ENCODE measurements at regions not wholly inside any gene's neighbourhood (a gene's known extent, or its start where the extent isn't known, plus 50 kb on each side); places are given as distances from the start of the nearest gene placed in this dataset.

DNA sequence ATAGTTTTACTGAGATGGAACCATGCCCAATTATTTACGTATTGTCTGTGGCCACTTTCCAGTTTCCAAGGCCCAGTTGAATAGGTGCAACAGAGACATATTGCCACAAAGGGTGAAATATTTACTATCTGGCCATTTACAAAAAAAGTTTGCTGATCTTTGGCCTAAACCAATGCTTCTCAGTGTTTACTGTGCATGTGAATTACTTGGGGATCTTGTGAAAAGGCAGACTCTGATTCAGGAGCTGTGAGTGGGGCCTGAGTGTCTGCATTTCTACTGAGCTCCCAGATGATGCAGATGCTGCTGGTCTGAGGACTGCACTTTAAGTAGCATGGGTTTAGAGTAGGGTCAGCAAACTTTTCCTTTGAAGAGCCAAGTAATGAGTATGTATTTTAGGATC lies 94.1 kb upstream of the PDE5A start:
- no peak for DNase-seq (ENCODE audit: low read depth)
- no peak overlapping the region for H3K4me3 ChIP-seq (ENCODE audit: control insufficient read depth, low read depth, low read length)
- TF ChIP-seq, protein P1, sequence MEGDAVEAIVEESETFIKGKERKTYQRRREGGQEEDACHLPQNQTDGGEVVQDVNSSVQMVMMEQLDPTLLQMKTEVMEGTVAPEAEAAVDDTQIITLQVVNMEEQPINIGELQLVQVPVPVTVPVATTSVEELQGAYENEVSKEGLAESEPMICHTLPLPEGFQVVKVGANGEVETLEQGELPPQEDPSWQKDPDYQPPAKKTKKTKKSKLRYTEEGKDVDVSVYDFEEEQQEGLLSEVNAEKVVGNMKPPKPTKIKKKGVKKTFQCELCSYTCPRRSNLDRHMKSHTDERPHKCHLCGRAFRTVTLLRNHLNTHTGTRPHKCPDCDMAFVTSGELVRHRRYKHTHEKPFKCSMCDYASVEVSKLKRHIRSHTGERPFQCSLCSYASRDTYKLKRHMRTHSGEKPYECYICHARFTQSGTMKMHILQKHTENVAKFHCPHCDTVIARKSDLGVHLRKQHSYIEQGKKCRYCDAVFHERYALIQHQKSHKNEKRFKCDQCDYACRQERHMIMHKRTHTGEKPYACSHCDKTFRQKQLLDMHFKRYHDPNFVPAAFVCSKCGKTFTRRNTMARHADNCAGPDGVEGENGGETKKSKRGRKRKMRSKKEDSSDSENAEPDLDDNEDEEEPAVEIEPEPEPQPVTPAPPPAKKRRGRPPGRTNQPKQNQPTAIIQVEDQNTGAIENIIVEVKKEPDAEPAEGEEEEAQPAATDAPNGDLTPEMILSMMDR (IDR thresholded peaks at IDR 0.05; ENCODE audit: control insufficient read depth, insufficient read depth, low read depth, low read length, missing control alignments): no peak

DNA sequence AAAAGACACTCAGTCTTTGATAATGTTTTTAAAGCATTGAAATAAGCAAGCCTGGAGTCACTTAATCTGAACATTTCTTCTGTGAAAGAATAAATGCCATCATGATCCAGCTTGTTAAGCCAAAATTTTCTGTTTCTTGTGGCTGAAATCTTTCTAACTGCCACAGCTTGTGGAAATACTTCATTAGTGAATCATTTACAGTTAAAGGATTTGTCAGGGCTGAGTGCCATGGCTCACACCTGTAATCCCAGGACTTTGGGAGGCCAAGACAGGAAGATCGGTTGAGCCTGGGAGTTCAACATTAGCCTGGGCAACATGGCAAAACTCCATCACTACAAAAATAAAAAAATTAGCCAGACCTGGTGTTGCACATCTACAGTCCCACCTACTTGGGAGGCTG lies 93.3 kb upstream of the PDE5A start:
- TF ChIP-seq, protein P1 (IDR thresholded peaks at IDR 0.05; ENCODE audit: control insufficient read depth, insufficient read depth, low read depth, low read length, missing control alignments): no peak
- no peak for DNase-seq (ENCODE audit: low read depth)

DNA sequence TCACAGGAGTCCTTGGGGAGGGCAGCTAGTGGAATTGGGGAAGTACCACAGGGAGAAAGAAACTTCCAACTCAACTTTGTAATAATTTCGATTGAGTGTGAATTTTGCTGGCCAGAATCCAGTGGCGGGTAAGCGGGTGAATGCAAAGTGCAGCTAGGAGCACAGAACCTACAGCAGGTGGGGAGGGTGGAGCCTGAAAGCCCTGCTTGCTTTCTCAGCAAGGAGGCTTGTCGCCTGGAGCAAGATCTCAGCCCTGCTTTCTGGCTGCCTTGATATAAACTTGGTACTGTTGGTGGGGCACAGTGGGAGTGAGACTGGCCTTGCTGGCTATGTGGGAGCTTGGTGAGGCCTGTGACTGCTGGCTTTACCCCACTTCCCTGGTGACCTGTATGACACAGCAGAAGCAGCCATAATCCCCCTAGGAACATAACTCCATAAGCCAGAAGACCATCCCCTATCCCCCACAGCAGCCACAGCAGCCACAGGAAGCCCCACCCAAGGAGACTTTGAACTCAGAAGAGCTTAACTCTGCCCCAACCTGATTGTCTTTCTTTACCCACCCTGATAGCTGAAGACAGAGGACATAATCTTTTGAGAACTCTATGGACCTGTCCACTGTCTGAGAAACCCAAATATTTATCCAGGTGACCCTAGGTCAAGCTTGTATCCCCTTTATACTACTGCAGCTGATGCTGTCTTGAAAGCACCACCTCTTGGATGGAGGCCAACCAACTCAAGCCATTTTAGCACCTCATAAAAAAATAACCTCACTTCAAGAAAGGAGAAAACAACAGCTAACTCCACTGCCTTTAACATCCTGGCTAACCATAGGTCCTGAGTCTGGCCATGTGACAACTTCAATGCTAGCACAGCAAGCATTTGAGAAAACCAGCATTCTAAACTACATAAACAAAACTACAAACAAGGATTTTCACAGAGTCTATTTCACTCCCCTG lies 87.2 kb upstream of the PDE5A start:
- TF ChIP-seq, protein P1 (IDR thresholded peaks at IDR 0.05; ENCODE audit: control insufficient read depth, insufficient read depth, low read depth, low read length, missing control alignments): no peak
- H3K4me3 ChIP-seq (ENCODE audit: control insufficient read depth, low read depth, low read length): no peak overlapping the region
- no peak for DNase-seq (ENCODE audit: low read depth)

More for the DNA sequence above, 93.3 kb upstream of the PDE5A start:
- no peak overlapping the region for H3K4me3 ChIP-seq (ENCODE audit: control insufficient read depth, low read depth, low read length)

DNA sequence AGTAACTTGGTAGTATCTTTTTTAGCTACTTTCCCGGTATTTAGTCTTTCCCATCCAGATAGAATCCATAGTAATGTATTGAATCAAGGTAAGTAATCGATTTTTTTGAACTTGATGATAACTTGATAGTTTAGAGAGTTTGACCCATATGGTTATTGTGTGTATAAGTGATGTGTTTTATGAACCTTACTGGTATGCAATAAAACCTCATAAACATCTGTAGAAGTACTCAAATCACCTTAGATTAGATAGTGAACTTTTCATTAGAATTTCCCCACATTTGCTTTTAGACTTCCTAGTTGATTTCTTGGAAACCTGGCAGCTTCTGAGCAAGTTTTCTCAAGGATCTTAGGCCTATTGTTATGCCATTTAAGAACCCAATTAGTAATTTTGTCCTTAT lies 80.8 kb upstream of the PDE5A start:
- TF ChIP-seq, protein P1 (IDR thresholded peaks at IDR 0.05; ENCODE audit: control insufficient read depth, insufficient read depth, low read depth, low read length, missing control alignments): no peak
- H3K4me3 ChIP-seq (ENCODE audit: control insufficient read depth, low read depth, low read length): no peak overlapping the region
- DNase-seq (ENCODE audit: low read depth): no peak

DNA sequence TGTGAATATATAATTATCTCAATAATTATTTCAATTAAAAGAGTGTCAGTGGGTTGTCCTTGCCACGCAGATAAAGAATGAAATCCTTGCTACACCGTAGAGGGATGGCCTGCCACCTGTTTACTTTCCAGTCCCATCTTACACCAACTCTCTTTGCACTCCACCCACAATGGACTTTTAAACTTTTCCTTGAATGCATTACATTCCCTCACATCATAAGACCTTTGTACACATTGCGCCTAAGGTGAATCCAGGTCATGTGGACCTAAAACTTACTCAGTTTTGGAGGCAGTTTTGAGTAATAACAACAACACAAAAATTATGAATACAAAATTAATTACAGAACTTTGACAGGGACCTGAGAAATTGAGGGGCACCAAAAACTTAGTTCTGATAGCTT lies 78.7 kb upstream of the PDE5A start:
- no peak for DNase-seq (ENCODE audit: low read depth)
- H3K4me3 ChIP-seq (ENCODE audit: control insufficient read depth, low read depth, low read length): no peak overlapping the region
- TF ChIP-seq, protein P1 (IDR thresholded peaks at IDR 0.05; ENCODE audit: control insufficient read depth, insufficient read depth, low read depth, low read length, missing control alignments): no peak

DNA sequence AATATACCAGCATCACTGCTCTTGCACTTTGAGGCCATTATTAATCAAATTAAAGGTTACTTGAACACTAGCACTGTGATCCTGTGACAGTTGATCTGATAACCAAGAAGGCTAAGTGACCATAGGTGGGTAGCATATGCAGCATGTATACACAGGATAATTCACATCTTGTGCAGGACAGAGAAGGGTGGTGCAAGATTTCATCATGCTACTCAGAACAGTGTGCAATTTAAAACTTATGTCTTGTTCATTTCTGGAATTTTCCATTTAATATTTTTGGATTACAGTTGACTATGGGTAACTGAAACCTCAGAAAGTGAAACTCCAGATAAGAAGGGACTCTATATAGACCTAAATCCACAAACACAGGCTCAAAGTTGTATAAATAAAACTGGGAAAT lies 78.2 kb upstream of the PDE5A start:
- TF ChIP-seq, protein P1 (IDR thresholded peaks at IDR 0.05; ENCODE audit: control insufficient read depth, insufficient read depth, low read depth, low read length, missing control alignments): no peak
- DNase-seq (ENCODE audit: low read depth): no peak
- H3K4me3 ChIP-seq (ENCODE audit: control insufficient read depth, low read depth, low read length): no peak overlapping the region
